ENCODE measurements at regions not wholly inside any gene's neighbourhood (a gene's known extent, or its start where the extent isn't known, plus 50 kb on each side); places are given as distances from the start of the nearest gene placed in this dataset.

GRCh38 chr15:96031426-96032110 lies 298.9 kb upstream of the NR2F2 start:
- TF ChIP-seq CTCF (IDR thresholded peaks at IDR 0.05; ENCODE audit: borderline replicate concordance, control extremely low read depth, extremely low read depth, insufficient read depth, missing control alignments): no peak
- in situ Hi-C loops (cut with MboI; ENCODE audit: low sequenced_read_pairs, unreplicated experiment): no loop called here
- no peak for DNase-seq (ENCODE audit: low spot score)

- in situ Hi-C loops (cut with MboI; ENCODE audit: low sequenced_read_pairs, unreplicated experiment): no loop called here
- TF ChIP-seq CTCF (IDR thresholded peaks at IDR 0.05; ENCODE audit: borderline replicate concordance, control extremely low read depth, extremely low read depth, insufficient read depth, missing control alignments): no peak
- no peak for DNase-seq (ENCODE audit: low spot score)
Measured at GRCh38 chr15:96035091-96035490, 295.4 kb upstream of the NR2F2 start.

GRCh38 chr15:96035635-96036034 lies 294.9 kb upstream of the NR2F2 start:
- no peak for DNase-seq (ENCODE audit: low spot score)

GRCh38 chr15:96037584-96037983 lies 292.9 kb upstream of the NR2F2 start:
- in situ Hi-C loops (cut with MboI; ENCODE audit: low sequenced_read_pairs, unreplicated experiment): no loop called here
- no peak for DNase-seq (ENCODE audit: low spot score)
- no peak for TF ChIP-seq CTCF (IDR thresholded peaks at IDR 0.05; ENCODE audit: borderline replicate concordance, control extremely low read depth, extremely low read depth, insufficient read depth, missing control alignments)

More at GRCh38 chr15:96035635-96036034, 294.9 kb upstream of the NR2F2 start:
- no peak for TF ChIP-seq CTCF (IDR thresholded peaks at IDR 0.05; ENCODE audit: borderline replicate concordance, control extremely low read depth, extremely low read depth, insufficient read depth, missing control alignments)
- in situ Hi-C loops (cut with MboI; ENCODE audit: low sequenced_read_pairs, unreplicated experiment): no loop called here

GRCh38 chr15:96038131-96038530 lies 292.4 kb upstream of the NR2F2 start:
- no peak for DNase-seq (ENCODE audit: low spot score)
- in situ Hi-C loops (cut with MboI; ENCODE audit: low sequenced_read_pairs, unreplicated experiment): no loop called here
- no peak for TF ChIP-seq CTCF (IDR thresholded peaks at IDR 0.05; ENCODE audit: borderline replicate concordance, control extremely low read depth, extremely low read depth, insufficient read depth, missing control alignments)

- in situ Hi-C loops (cut with MboI; ENCODE audit: low sequenced_read_pairs, unreplicated experiment): no loop called here
- no peak for DNase-seq (ENCODE audit: low spot score)
- TF ChIP-seq CTCF (IDR thresholded peaks at IDR 0.05; ENCODE audit: borderline replicate concordance, control extremely low read depth, extremely low read depth, insufficient read depth, missing control alignments): no peak
Measured at GRCh38 chr15:96038650-96039049, 291.9 kb upstream of the NR2F2 start.
